IMR-90 (cell line): ENCODE measurements at regions not wholly inside any gene's neighbourhood (a gene's known extent, or its start where the extent isn't known, plus 50 kb on each side); places are given as distances from the start of the nearest gene placed in this dataset.

ENCODE experiments used
- CTCF ChIP-seq: conservative IDR thresholded peaks from 2 replicates; pipeline ENCODE4 v1.5.1; 2012; ENCODE audit warnings: mild to moderate bottlenecking, low read depth, low read length, improper control_type of control experiment
- MAFK ChIP-seq: IDR thresholded peaks from 2 replicates; pipeline ENCODE4 v1.6.1; 2012; ENCODE audit warnings: low read depth, low read length, improper control_type of control experiment
- POLR2A ChIP-seq: IDR thresholded peaks from 2 replicates; pipeline ENCODE4 v1.6.1; 2012; ENCODE audit warnings: mild to moderate bottlenecking, low read depth, low read length
- TF ChIP-seq, protein P1 (sequence below): fragments of 150-350 bp; IDR thresholded peaks from 2 replicates; pipeline ENCODE4 v1.6.1; 2017; ENCODE audit warnings: mild to moderate bottlenecking, antibody characterized with exemption, low read length, low read depth

DNA sequence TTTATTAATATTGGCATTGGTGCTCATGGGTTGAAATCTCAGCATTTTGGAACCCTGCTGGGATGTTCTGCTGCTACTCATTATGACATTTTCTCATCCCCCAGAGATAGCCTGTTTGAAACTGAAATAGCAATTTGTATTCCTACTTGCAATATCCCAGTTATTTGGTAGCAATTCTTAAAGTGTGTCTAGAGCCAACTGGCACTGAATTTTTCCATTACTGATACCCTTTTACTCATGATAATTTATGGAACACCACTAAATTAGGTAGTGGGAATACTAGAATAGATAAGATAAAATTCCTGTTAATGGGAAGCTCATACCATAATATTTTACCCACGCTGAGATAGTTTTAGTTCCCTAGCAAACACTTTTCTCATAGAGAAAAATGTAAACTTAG lies 309.3 kb downstream of the SV2B start:
- no peak for TF ChIP-seq POLR2A
- no peak for TF ChIP-seq CTCF
- TF ChIP-seq, protein P1, sequence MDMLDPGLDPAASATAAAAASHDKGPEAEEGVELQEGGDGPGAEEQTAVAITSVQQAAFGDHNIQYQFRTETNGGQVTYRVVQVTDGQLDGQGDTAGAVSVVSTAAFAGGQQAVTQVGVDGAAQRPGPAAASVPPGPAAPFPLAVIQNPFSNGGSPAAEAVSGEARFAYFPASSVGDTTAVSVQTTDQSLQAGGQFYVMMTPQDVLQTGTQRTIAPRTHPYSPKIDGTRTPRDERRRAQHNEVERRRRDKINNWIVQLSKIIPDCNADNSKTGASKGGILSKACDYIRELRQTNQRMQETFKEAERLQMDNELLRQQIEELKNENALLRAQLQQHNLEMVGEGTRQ: no peak
- TF ChIP-seq MAFK: no peak
